Stomach (tissue), 8 donors: ENCODE measurements at regions not wholly inside any gene's neighbourhood (a gene's known extent, or its start where the extent isn't known, plus 50 kb on each side); places are given as distances from the start of the nearest gene placed in this dataset.

Experiments used
- DNase-seq, 2 donors: peaks; one replicate each; pipeline versions ENCODE4 v3.0.0 to v3.0.0-alpha.2; 2013 to 2019
- H3K27ac ChIP-seq, 5 donors: fragments of 200-600 bp in 4 of 5; sonication (generic) in 4 of 5; one replicate each; pipeline ENCODE4 v1.5.1; 2013 to 2019; ENCODE audit warnings: mild to moderate bottlenecking in 1 of 5, moderate library complexity in 1 of 5
- H3K27me3 ChIP-seq, 3 donors: fragments of 200-600 bp; sonication (generic); one replicate each; pipeline ENCODE4 v1.5.1; 2017 to 2019; ENCODE audit warnings: mixed run types in 1 of 3
- H3K36me3 ChIP-seq, 4 donors: fragments of 200-600 bp; sonication (generic); 1 replicate in 3 of 4; 2 replicates in 1 of 4; pipeline ENCODE4 v1.5.1; 2016 to 2019
- H3K4me1 ChIP-seq, 4 donors: fragments of 200-600 bp; sonication (generic); one replicate each; pipeline ENCODE4 v1.5.1; 2016 to 2019
- H3K4me3 ChIP-seq, 4 donors: fragments of 200-600 bp; sonication (generic) in 3 of 4; one replicate each; pipeline ENCODE4 v1.5.1; 2016 to 2019; ENCODE audit warnings: mild to moderate bottlenecking in 1 of 4
- H3K9me3 ChIP-seq, 4 donors: fragments of 200-600 bp; sonication (generic); one replicate each; pipeline ENCODE4 v1.5.1; 2016 to 2019
- CTCF ChIP-seq, 7 experiments: fragments of 450-650 bp in 4 of 7; fragments of 200-600 bp in 3 of 7; sonication (generic) in 3 of 7; IDR thresholded peaks; one replicate each; pipeline ENCODE4 v1.5.1; 2016 to 2019; ENCODE audit warnings: antibody characterized with exemption in 7 of 7, control low read depth in 2 of 7, mild to moderate bottlenecking in 1 of 7
- EP300 ChIP-seq: sonication (generic); formaldehyde crosslinking; IDR thresholded peaks from one replicate; pipeline ENCODE4 v1.6.1; 2017; ENCODE audit warnings: antibody characterized with exemption
- POLR2A ChIP-seq, 4 donors: fragments of 450-650 bp; IDR thresholded peaks; one replicate each; pipeline ENCODE4 v1.6.1; 2016; ENCODE audit warnings: antibody characterized with exemption in 4 of 4, control low read depth in 2 of 4, mild to moderate bottlenecking in 1 of 4, moderate library complexity in 1 of 4
- POLR2AphosphoS5 ChIP-seq, 3 donors: sonication (generic); formaldehyde crosslinking; IDR thresholded peaks; one replicate each; pipeline ENCODE4 v1.6.1; 2016; ENCODE audit warnings: antibody characterized with exemption in 3 of 3
- WGBS, 5 donors: extraction: QIAGEN DNeasy Blood & Tissue Kit in 3 of 5; methylation state at CpG; one replicate each; pipeline versions ENCODE4 v1.1.5 to v1.1.7; 2013 to 2018; 5-methylcytosine and 5-hydroxymethylcytosine counted together
- intact Hi-C: fragments of 100-400 bp; cut with DNase I; formaldehyde crosslinking; loops from one replicate; pipeline ENCODE4 v1.15.1; 2023; ENCODE audit warnings: low total_unique reads
- donor health status: healthy with polysubstance abuse.
- donor health status: Bipolar disorder and iron deficiency.
- donor health status: healthy.

- peak overlapping the region in 1 of 5 donors; percentile 24 for H3K27ac ChIP-seq
- peaks cover 0 to 13% (median 5%) of the 10 kb centered on the region in 4 donors for H3K4me1 ChIP-seq
- no peaks in the 10 kb centered on the region for H3K36me3 ChIP-seq
- no peak for DNase-seq
- H3K4me3 ChIP-seq: no peak overlapping the region
- WGBS, 5 donors: 20 to 42% (median 26%) methylated on average over 4 of the region's 4 CpGs
- no peaks in the 10 kb centered on the region for H3K9me3 ChIP-seq
- TF ChIP-seq POLR2A (IDR thresholded peaks at IDR 0.05) (no peak), POLR2AphosphoS5 (IDR thresholded peaks at IDR 0.05) (no peak), CTCF (IDR thresholded peaks at IDR 0.05) (no peak), EP300 (no peak)
- intact Hi-C loops: loop anchor here (10.0 kb wide), 1 partner anchor 1048 kb away; no protein-coding TSS in a partner anchor
- H3K27me3 ChIP-seq: peaks cover 0 to 16% (median 0%) of the 10 kb centered on the region in 3 donors
Measured at GRCh38 chr9:115596746-115597080, 478.8 kb upstream of the TNC start.

- Histone ChIP-seq H3K27me3 (peaks cover 0 to 16% (median 0%) of the 10 kb centered on the region in 3 donors), H3K27ac (no peak overlapping the region), H3K9me3 (no peaks in the 10 kb centered on the region), H3K4me3 (no peak overlapping the region), H3K36me3 (no peaks in the 10 kb centered on the region), H3K4me1 (peaks cover 0 to 9% (median 3%) of the 10 kb centered on the region in 4 donors)
- 71 to 89% (median 76%) methylated on average over 3 of the region's 3 CpGs for WGBS, 5 donors
- TF ChIP-seq EP300 (no peak), POLR2A (IDR thresholded peaks at IDR 0.05) (no peak), CTCF (IDR thresholded peaks at IDR 0.05) (no peak), POLR2AphosphoS5 (IDR thresholded peaks at IDR 0.05) (no peak)
- intact Hi-C loops: loop anchor here (10.0 kb wide), 1 partner anchor 1047 kb away; no protein-coding TSS in a partner anchor
- DNase-seq: no peak
Measured at GRCh38 chr9:115597330-115597895, 479.5 kb upstream of the TNC start.

GRCh38 chr9:115598751-115599150, 480.8 kb upstream of the TNC start:
- intact Hi-C loops: loop anchor here (10.0 kb wide), 1 partner anchor 1046 kb away; no protein-coding TSS in a partner anchor
- no peaks in the 10 kb centered on the region for H3K9me3 ChIP-seq
- TF ChIP-seq POLR2AphosphoS5 (IDR thresholded peaks at IDR 0.05): no peak
- no peak for TF ChIP-seq CTCF (IDR thresholded peaks at IDR 0.05)
- no peak for TF ChIP-seq EP300
- no peak for TF ChIP-seq POLR2A (IDR thresholded peaks at IDR 0.05)

GRCh38 chr9:115599898-115600297, 481.9 kb upstream of the TNC start:
- intact Hi-C loops: loop anchor here (10.0 kb wide), 1 partner anchor 1045 kb away; no protein-coding TSS in a partner anchor

More at GRCh38 chr9:115598751-115599150, 480.8 kb upstream of the TNC start:
- no peaks in the 10 kb centered on the region for H3K36me3 ChIP-seq
- no peak overlapping the region for H3K27ac ChIP-seq
- H3K27me3 ChIP-seq: peaks cover 0 to 16% (median 0%) of the 10 kb centered on the region in 3 donors
- no peak overlapping the region for H3K4me3 ChIP-seq
- H3K4me1 ChIP-seq: peaks cover 0 to 6% (median 1%) of the 10 kb centered on the region in 4 donors
- DNase-seq: peak in 1 of 2 donors; percentile 64

More at GRCh38 chr9:115599898-115600297, 481.9 kb upstream of the TNC start:
- Histone ChIP-seq H3K27me3 (peaks cover 0 to 9% (median 0%) of the 10 kb centered on the region in 3 donors), H3K27ac (no peak overlapping the region), H3K4me1 (peaks cover 0 to 6% (median 0%) of the 10 kb centered on the region in 4 donors), H3K36me3 (no peaks in the 10 kb centered on the region), H3K4me3 (no peak overlapping the region), H3K9me3 (no peaks in the 10 kb centered on the region)
- TF ChIP-seq EP300: no peak
- TF ChIP-seq POLR2A (IDR thresholded peaks at IDR 0.05): no peak
- TF ChIP-seq POLR2AphosphoS5 (IDR thresholded peaks at IDR 0.05): no peak
- no peak for TF ChIP-seq CTCF (IDR thresholded peaks at IDR 0.05)
- peak in 1 of 2 donors; percentile 60 for DNase-seq
- WGBS, 5 donors: 50 to 73% (median 62%) methylated on average over 1 of the region's 1 CpG
